ACHN (cell line): ENCODE measurements at regions not wholly inside any gene's neighbourhood (a gene's known extent, or its start where the extent isn't known, plus 50 kb on each side); places are given as distances from the start of the nearest gene placed in this dataset.
"Not testable (repeated sequence)": the region's sequence is repeated elsewhere in the genome, so short reads cannot be mapped to it uniquely, and the experiment has no call there.

Experiments used
- DNase-seq: peaks from one replicate; pipeline ENCODE4 v3.0.0-alpha.2; 2015
- in situ Hi-C: cut with HindIII; loops from 2 replicates; pipeline ENCODE4 v1.10.0; 2017; ENCODE audit warnings: low sequenced_read_pairs, low pct_ligation_motif_present, low pct_unique_long_range_greater_than_20kb

DNA sequence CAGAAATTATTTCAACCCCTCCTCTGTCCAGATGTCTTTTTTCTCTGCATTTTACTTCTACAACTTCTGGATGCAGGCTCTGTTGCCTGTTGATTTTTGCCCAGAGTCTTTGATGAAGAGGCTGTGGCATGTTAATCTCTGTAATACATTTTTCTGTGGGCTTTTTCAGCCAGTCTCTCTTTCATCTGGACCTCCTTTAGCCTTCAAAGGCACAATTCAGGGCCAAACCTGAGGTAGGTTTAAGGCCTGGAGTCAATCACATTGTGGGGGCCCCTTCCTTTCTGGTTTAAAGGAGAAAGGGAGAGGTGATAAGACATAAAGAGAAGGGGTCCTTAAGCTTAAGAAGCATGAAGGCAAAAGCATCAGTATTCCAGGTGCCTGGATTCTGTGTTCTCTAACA lies 553.7 kb downstream of the FLRT2 start:
- no peak for DNase-seq
- in situ Hi-C loops: no loop called here

DNA sequence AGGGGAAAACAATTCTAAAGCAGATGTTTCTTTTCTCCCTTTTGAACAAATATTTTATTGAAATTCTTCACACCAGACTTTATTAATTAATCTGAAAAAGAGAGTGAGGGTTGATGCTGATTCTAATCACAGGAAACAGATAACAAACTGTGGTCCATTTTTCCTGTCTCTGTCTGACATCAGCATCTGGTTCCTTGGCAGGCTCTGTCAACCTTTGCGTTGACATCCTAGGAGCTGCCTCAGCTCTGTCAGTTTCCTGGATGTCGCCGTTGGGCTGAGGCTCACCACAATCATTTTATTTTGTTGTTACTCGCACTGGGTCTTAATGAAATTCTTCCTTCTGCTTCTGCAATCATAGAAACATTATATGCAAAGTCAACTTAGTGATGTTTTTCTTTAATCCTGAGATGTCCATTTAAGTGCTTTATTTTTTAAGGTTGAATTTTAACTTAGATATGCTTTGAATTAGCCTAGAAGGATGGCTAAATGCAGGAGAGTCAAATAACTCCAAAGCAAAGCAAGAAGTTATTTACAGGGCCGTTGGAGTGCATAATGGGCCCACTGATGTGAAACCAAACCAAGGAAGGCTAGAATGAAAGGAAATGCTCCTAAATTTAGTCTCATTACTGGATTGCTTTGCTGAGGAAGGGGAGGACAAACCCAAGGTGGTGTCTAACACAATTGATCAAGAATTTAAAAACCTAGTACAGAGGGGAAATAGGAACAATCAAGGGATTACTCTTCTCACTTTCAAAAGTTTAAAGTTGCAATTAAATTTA lies 542.4 kb downstream of the FLRT2 start:
- in situ Hi-C loops: no loop called here
- no peak for DNase-seq

DNA sequence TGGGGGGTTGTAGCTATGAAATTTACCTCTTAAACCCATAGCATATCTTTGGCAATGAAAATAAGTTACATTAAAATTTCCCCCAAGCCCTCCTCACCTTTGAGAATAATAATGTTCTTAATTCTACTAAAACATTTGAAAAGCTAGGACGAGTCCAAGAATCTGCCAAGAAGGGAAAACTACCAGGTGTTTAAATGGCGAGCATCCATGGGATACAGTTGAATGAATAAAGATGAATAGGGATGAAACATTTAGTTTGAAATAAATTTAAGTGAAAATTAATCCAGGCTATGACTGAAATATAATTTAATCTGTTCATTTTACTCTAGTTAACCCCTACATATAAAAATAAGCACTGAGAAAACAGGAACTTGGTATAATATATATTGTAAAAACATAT lies 536.7 kb downstream of the FLRT2 start:
- in situ Hi-C loops: no loop called here

DNA sequence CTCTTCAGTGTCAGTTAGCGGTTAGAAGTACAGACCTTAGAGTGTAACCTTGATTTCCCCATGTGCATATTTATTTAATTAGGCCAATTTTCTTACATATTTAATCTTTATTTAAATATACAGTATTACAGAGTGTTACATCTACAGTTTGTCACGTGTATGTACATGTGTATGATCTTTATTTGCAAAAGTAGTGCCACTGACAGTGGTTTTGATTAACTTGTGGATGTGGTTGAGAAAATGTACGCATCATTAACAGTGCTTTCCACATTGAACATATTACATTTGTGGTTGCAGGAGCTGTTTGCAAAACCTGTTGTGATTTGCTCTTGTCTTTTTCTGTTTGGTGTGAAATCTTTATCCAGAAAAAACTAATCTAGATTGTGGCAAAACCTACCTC lies 535.5 kb downstream of the FLRT2 start:
- no peak for DNase-seq
- in situ Hi-C loops: no loop called here

More for the DNA sequence above, 536.7 kb downstream of the FLRT2 start:
- no peak for DNase-seq

DNA sequence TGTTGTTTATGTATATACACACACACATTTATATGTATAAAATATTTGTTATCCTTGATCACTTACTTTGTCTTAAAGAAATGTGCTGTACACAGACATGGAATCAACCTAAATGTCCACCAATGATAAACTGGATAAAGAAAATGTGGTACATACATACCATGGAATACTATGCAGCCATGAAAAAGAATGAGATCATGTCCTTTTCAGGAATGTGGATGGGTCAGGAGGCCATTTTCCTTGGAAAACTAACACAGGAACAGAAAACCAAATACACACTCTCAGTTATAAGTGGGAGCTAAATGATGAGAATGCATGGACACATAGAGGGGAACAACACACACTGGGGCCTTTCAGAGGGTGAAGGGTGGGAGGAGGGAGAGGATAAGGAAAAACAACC lies 534.7 kb downstream of the FLRT2 start:
- in situ Hi-C loops, DNase-seq: not testable (repeated sequence)

DNA sequence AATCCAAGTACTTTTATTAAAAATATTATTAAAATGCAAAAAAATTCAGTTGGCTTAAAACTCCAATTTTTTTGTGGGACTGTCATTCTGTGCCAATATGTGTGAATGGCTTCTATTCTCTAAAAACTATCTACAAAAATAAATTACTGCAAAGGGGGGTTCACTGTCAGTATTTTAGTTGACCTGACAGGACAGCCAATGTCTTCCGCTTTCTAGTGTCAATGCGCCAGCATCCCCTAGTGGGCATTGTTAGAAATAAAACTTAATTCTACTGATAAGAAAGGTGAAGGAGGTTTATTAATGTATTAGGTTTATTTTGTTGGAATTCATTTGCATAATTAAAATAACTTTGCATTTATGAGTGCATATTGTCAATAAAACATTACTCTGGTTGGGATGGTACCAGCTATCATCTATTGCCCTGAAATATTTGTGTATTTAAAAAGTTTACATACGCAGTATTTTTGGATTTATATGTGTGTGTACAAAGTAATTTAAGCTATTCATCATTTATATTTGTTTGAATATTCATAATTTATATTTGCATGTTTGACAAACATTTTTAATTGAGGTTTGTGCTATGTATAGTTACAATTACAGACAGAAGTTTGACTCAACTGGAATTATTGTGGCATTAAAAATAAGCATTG lies 527.2 kb downstream of the FLRT2 start:
- in situ Hi-C loops: no loop called here

DNA sequence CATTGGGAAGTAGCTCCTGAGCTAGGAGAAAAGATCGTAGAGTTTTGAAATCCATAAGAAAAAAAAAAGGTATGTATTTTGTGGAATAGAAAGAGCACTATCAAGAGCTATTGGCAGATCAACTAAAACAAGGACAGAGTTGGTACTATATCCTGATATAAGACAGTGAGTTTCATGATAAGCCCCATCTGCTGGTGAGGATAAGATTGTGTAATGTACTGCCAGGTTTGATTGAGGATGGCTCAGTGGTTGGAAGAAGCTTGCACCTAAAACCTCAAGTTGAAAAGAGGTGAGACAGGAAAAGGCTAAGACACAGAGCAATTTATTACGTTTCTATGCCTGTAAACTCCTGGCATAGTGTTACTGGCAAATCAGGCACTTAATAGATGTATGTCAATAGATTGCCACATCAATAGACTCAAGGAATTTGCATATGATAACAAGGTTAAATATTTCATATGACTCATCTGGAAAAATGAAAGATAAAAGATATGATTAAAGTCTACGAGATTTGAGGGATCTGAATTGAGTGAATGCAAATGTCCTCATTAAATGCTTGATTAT lies 525.6 kb downstream of the FLRT2 start:
- no peak for DNase-seq
- in situ Hi-C loops: no loop called here

More for the DNA sequence above, 527.2 kb downstream of the FLRT2 start:
- DNase-seq: peak; percentile 38

DNA sequence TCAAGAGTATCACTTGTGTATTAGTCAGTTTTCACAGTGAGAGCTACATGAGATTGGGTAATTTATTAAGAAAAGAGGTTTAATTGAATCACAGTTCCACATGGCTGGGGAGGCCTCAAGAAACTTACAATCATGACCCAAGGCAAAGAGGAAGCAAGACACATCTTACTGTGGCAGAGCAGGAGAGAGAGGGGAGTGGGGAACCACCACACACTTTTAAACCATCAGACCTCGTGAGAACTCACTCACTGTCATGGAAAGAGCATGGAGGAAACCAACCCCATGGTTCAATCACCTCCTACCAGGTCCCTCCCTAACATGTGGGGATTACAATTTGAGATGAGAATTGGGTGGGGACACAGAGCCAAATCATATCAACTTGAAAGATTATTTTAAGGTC lies 522.9 kb downstream of the FLRT2 start:
- in situ Hi-C loops: no loop called here
- no peak for DNase-seq

DNA sequence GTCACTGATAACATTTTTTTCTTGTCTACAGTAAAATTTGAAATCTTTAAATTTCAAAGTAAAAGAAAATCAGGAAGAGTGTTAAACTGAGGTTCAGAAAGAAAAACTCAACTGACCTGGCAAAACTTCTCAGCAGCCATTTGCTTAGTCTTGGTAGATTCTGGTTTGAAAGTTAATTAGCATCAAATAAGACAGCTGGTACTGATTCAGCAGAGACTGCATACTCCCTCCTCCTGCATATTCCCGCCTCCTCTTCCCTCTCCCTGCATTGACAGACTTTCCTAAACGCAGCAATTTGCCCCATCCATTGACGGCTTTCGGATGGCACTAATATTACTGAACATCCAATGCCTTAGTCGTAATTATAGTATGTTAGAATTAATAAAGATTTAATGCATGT lies 520.8 kb downstream of the FLRT2 start:
- in situ Hi-C loops: no loop called here
- DNase-seq: no peak

DNA sequence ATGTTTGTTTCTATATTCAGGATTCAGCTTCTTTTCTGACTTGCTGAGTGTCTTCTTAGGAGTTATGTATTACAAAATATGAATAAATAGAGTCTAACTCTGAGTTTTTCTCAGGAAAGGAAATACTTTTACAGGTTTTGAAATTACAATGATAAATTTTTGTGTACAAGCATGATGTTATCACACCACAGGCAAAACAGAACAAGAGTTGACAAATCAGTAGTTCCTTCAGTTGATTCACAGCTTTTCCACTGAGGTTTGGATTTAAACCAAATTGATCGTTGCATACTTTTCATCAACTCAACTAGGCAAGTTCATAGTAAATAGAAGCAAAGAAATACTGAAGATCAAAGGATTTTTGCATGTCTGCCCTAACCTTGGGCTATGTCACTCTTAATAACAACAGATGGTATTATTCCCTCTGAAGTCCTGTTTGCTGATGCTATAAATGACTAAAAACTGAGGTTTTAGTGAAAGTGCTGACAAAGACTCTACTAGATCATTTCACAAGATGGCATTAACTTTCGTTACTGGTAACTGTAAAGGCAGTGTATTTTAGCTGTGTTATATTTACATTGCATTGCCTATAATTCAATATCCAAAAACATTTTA lies 520.2 kb downstream of the FLRT2 start:
- DNase-seq: no peak
- in situ Hi-C loops: no loop called here

DNA sequence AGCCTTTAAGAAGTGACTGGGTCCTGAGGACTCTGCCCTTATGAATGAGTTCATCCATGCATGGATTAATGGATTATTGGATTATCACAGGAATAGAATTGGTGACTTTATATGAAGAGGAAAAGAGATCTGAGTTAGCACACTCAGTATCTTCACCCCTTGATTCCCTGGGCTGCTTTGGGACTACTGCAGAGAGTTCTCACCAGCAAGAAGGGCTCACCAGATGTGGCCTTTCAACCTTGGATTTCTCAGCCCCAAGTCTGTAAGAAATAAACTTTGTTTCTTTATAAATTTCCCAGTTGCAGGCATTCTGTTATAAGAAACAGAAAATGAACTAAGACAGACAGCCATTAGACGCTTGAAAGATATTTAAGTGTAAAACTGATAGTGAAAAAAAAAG lies 509.2 kb downstream of the FLRT2 start:
- in situ Hi-C loops: no loop called here
- DNase-seq: no peak

DNA sequence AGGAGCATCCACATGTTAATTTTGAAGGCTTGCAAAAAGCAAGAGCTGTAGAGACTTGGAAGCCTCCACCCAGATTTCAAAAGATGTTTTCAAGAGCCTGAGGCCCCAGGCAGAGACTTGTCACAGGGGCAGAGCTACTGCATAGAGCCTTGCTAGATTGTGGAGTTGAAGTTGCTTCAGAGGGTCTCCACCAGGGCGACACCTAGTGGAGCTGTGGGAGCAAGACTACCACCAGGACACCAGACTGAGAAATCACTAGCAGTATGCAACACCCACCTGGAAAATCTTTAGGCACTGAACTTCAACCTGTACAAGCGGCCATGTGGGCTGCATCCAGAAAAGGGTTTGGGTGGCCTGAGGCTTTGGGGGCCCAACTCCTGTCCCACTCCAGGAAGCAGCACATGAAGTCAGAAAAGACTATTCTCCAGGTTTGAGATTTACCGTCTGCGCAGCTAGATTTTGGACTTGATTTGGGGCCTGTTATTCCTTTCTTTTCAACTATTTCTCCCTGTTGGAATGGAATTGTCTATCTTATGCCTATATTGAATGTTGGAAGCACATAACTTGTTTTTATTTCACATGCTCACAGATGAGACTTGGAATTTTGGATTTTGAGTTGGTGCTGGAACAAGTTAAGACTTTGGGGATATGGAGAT lies 508.6 kb downstream of the FLRT2 start:
- DNase-seq: peak; percentile 40
- in situ Hi-C loops: no loop called here

DNA sequence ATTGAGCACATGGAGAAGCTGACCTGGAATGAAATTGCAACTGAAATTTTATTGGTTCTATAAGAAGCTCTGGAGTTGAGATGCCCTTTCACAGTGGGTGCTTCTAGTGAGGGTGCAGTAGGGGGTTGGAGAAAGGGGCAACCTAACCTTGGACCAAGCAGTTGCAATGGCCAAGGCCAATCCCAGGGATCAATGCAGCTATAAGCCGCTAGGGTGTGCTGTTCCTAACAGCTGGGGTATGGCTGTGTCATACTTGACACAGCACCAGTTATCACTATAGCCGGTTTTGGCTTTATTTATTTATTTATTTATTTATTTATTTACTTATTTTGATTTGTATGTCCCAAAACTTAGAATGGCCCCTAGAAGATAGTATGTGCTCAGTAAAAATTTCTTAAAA lies 505.9 kb downstream of the FLRT2 start:
- peak; percentile 52 for DNase-seq
- in situ Hi-C loops: no loop called here

DNA sequence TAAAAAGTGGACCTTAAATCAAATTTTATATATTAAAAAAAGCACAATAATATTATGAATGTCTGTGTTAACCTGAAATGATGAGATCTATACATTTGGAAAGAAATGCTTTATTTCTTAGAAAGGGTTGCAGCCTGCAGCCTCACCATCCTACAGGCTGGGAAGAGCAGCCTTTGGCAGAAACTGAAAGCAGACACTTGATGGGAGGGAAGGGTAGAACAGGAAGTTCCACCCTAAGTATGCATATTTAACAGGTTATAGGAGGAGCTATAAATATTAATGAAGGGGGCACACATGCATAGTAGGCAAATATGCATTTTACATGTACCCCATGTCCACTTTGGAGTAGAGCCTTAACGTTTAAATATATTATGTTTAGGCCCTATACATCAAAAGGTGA lies 498.0 kb downstream of the FLRT2 start:
- DNase-seq: no peak
- in situ Hi-C loops: no loop called here

DNA sequence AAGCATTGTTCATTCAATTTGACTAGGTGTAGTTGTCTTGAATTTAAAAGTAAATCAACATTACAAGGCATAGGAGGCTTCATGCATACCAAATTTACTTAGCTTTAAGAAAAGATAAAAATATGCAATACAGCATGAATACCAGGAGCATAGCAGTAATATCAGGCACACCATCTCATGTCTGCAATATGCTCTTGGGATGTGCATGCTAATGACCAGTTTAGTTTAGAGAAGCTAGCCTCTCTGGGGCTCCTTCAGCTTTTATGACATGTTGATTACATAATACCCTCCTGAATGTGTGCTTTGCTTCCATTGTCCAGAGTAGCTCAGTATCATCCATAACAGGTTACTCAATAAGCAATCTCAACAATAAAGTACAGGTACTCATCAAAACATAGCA lies 497.2 kb downstream of the FLRT2 start:
- in situ Hi-C loops: no loop called here
- no peak for DNase-seq

DNA sequence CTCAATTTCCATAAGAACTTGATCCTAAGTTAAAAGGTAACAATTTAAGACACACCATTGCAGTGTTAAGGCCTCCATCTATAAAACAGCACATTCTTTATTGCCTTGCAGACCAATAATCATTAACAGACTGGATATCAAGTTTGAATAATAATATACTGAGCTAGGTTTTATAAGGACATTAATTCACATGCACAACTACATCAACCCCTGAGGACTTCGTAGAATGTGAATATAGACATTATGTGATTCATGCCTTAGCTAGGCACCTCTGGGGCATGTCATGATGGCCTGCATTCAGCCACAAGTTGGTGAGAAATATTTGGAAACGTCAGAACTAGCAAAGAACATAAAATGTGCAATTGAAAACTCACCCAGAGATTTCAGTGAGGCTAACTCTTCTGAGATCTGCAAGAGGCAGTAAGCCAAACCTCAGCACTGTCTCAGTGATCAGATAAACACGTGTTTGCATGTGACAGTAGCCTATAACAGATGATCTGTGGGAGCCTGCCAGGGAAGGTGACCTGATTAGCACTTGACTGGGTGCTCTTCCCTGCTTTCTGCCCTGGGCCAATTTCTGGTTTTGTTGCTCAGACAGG lies 492.2 kb downstream of the FLRT2 start:
- no peak for DNase-seq
- in situ Hi-C loops: no loop called here

DNA sequence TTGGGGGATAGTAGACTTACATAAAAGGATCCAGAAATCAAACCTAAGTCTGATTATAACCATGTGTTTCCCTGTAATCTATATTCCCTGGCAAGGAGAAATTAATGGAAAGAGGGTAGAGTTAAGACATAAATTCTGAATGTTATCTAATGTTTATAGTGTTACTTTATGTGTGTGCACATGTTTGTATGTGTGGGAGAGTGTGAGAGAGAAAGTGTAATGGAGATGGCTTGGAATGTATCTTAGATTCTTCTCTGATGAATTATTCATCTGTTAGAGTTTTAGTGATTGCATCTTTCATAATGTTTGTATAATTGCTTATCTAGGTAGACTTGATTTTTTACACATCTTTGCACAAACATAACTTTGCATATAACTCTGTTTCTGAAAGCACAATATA lies 490.9 kb downstream of the FLRT2 start:
- DNase-seq: no peak
- in situ Hi-C loops: no loop called here

DNA sequence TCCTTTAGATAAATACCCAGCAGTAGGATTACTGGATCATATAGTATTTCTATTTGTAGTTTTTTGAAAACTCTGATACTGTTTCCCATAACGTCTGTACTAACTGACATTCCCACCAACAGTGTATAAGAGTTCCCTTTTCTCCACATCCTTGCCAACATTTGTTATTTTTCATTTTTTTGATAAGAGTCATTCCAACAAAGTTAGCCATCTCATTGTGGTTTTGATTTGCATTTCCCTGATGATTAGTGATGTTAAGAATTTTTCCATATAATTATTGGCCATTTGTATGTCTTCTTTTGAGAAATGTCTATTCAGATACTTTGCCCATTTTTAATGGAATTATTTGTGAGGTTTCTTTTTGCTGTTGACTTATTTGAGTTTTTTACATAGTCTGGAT lies 486.0 kb downstream of the FLRT2 start:
- DNase-seq: no peak
- in situ Hi-C loops: no loop called here

DNA sequence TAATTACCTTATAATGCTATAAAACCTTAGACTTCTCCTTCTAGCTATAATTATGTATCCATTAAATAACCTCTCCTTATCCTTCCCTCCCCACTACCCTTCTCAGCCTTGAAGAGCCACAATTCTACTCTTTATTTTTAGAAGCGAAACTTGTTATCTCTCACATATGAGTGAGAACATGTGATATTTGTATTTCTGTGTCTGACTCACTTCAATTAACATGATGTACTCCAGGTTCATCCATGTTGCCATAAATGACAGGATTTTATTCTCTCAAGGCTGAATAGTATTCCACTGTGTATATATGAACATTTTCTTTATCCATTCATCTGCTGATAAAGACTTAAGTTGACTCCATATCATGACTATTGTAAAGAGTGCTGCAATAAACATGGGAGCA lies 485.6 kb downstream of the FLRT2 start:
- in situ Hi-C loops: no loop called here

More for the DNA sequence above, 485.6 kb downstream of the FLRT2 start:
- no peak for DNase-seq
